PC-3 (cell line): ENCODE measurements at regions not wholly inside any gene's neighbourhood (a gene's known extent, or its start where the extent isn't known, plus 50 kb on each side); places are given as distances from the start of the nearest gene placed in this dataset.

Experiments used
- ATAC-seq: fragments of 200-7000 bp; cut with Tn5 transposase; 2 replicates; pipeline ENCODE4 v1.9.1; 2020; ENCODE audit warnings: mild to moderate bottlenecking, moderate library complexity
- BruUV-seq: library from RNA; stranded (reverse); fragments of 400-500 nt; replicated peaks from 2 replicates; lab custom pipeline; 2021; lab: Mats Ljungman, UMichigan
- CTCF ChIA-PET: fragments of 300-600 bp; sonication (Branson Sonifier 250); formaldehyde crosslinking; loops from one replicate; lab custom pipeline; 2022; ENCODE audit warnings: antibody characterized with exemption; lab: Charles Lee
- POLR2A ChIA-PET: fragments of 300-600 bp; sonication (Branson Sonifier 250); formaldehyde crosslinking; loops from one replicate; lab custom pipeline; 2022; ENCODE audit warnings: antibody characterized with exemption; ENCODE audit not compliant: unreplicated experiment; lab: Charles Lee
- DNase-seq: peaks from one replicate; pipeline ENCODE4 v3.0.0-alpha.2; 2015
- H2AFZ ChIP-seq: fragments of 300-600 bp; sonication (generic); 2 replicates; pipeline ENCODE4 v1.6.0; 2016; ENCODE audit warnings: antibody characterized with exemption, low read length
- H3F3A ChIP-seq: fragments of 300-600 bp; sonication (generic); one replicate; pipeline ENCODE4 v1.6.0; 2017; ENCODE audit warnings: antibody characterized with exemption, low read length, control low read depth, mild to moderate bottlenecking; ENCODE audit not compliant: unreplicated experiment
- H3K27ac ChIP-seq: fragments of 300-600 bp; sonication (generic); 2 replicates; pipeline ENCODE4 v1.5.1; 2016; ENCODE audit warnings: mild to moderate bottlenecking, low read length
- H3K27me3 ChIP-seq: fragments of 300-600 bp; sonication (generic); 2 replicates; pipeline ENCODE4 v1.6.1; 2016; ENCODE audit warnings: low read length, mixed read lengths
- H3K36me3 ChIP-seq: fragments of 300-600 bp; sonication (generic); 2 replicates; pipeline ENCODE4 v1.6.1; 2016; ENCODE audit warnings: low read depth, mixed run types, low read length, mixed read lengths
- H3K4me1 ChIP-seq: fragments of 300-600 bp; sonication (generic); 2 replicates; pipeline ENCODE4 v1.5.1; 2016; ENCODE audit warnings: low read length; ENCODE audit not compliant: insufficient read depth
- H3K4me2 ChIP-seq: fragments of 300-600 bp; sonication (generic); 2 replicates; pipeline ENCODE4 v1.6.0; 2016; ENCODE audit warnings: low read length
- H3K4me3 ChIP-seq: fragments of 300-600 bp; sonication (generic); 2 replicates; pipeline ENCODE4 v1.5.1; 2016; ENCODE audit warnings: mild to moderate bottlenecking, low read length, mixed read lengths
- H3K79me2 ChIP-seq: fragments of 300-600 bp; sonication (generic); 2 replicates; pipeline ENCODE4 v1.6.1; 2017; ENCODE audit warnings: low read length, mixed read lengths
- H3K9ac ChIP-seq: fragments of 300-600 bp; sonication (generic); 2 replicates; pipeline ENCODE4 v1.6.0; 2016; ENCODE audit warnings: mild to moderate bottlenecking, low read length
- H3K9me2 ChIP-seq: fragments of 300-600 bp; sonication (generic); replicated peaks from 2 replicates; pipeline ENCODE4 v1.6.1; 2016; ENCODE audit warnings: mixed run types, low read length, mixed read lengths
- H3K9me3 ChIP-seq: fragments of 300-600 bp; sonication (generic); 2 replicates; pipeline ENCODE4 v1.6.1; 2016; ENCODE audit warnings: low read length, mixed read lengths
- H4K20me1 ChIP-seq: fragments of 300-600 bp; sonication (generic); 2 replicates; pipeline ENCODE4 v1.6.1; 2016; ENCODE audit warnings: low read length, mixed read lengths
- EZH2 ChIP-seq: fragments of 300-600 bp; sonication (generic); IDR thresholded peaks from one replicate; pipeline ENCODE4 v1.6.1; 2017; ENCODE audit warnings: antibody characterized with exemption, mild to moderate bottlenecking, low read length; ENCODE audit not compliant: unreplicated experiment
- EZH2phosphoT487 ChIP-seq: fragments of 300-600 bp; sonication (generic); IDR thresholded peaks from 2 replicates; pipeline ENCODE4 v1.6.1; 2018; ENCODE audit warnings: mild to moderate bottlenecking, antibody characterized with exemption, low read length, borderline replicate concordance
- intact Hi-C: fragments of 100-400 bp; cut with micrococcal nuclease; formaldehyde crosslinking; loops from 2 replicates; pipeline ENCODE4 v1.9.0; 2023
- TF ChIP-seq, protein P1 (sequence below): fragments of 300-600 bp; sonication (generic); conservative IDR thresholded peaks from 2 replicates; pipeline ENCODE4 v1.5.1; 2017; ENCODE audit warnings: antibody characterized with exemption, low read depth, mild to moderate bottlenecking, low read length

DNA sequence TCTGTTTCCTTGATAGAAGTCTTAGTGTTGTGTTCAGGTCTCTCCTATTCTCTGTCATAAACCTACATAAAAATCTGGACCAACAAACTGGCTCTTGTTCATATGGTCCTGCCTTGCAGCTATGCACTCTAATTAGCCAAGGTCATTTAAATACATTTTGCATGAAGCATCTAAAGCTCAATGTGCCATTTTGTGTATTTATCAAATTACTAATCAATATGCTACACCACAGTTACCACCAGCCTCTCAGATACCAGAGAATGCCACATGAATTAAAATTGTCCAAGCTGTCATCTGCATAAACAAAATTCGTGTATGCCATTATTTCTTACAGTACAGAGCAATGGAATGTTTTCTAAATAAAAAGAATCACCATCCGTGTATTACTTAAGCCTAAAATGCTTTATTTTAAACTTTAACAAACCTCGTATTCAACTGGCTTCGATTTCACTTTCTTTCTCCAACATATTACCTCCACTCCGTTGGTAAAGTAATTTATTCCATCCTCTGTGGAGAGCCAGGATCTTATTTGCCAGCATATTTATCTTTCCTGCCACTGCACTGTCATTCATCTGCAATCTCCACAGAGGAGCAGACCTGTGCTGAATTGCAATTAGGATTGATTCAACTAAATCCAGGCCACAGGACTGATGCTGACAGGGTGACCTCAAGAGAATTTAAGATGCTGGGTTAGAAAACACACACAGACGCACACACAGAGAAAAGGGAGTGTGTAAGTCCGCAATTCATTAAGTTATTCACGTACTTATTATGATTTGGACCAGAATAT is 284.1 kb upstream of the FOXG1 start:
- Histone ChIP-seq H3K4me3 (no peak overlapping the region), H4K20me1 (no peaks in the 10 kb centered on the region), H3K4me2 (no peak overlapping the region), H3K9ac (no peak overlapping the region), H2AFZ (no peak overlapping the region), H3K4me1 (no peaks in the 10 kb centered on the region), H3K27me3 (no peaks in the 10 kb centered on the region), H3K9me2 (no peaks in the 10 kb centered on the region), H3F3A (no peaks in the 10 kb centered on the region), H3K9me3 (no peaks in the 10 kb centered on the region), H3K27ac (no peak overlapping the region), H3K79me2 (no peaks in the 10 kb centered on the region), H3K36me3 (no peaks in the 10 kb centered on the region)
- POLR2A ChIA-PET: no interaction called here
- CTCF ChIA-PET: no interaction called here
- intact Hi-C loops: no loop called here
- BruUV-seq: no TSS peak
- no peak for DNase-seq
- ATAC-seq: no peak
- TF ChIP-seq EZH2: no peak
- TF ChIP-seq, protein P1, sequence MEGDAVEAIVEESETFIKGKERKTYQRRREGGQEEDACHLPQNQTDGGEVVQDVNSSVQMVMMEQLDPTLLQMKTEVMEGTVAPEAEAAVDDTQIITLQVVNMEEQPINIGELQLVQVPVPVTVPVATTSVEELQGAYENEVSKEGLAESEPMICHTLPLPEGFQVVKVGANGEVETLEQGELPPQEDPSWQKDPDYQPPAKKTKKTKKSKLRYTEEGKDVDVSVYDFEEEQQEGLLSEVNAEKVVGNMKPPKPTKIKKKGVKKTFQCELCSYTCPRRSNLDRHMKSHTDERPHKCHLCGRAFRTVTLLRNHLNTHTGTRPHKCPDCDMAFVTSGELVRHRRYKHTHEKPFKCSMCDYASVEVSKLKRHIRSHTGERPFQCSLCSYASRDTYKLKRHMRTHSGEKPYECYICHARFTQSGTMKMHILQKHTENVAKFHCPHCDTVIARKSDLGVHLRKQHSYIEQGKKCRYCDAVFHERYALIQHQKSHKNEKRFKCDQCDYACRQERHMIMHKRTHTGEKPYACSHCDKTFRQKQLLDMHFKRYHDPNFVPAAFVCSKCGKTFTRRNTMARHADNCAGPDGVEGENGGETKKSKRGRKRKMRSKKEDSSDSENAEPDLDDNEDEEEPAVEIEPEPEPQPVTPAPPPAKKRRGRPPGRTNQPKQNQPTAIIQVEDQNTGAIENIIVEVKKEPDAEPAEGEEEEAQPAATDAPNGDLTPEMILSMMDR: no peak
- no peak for TF ChIP-seq EZH2phosphoT487

DNA sequence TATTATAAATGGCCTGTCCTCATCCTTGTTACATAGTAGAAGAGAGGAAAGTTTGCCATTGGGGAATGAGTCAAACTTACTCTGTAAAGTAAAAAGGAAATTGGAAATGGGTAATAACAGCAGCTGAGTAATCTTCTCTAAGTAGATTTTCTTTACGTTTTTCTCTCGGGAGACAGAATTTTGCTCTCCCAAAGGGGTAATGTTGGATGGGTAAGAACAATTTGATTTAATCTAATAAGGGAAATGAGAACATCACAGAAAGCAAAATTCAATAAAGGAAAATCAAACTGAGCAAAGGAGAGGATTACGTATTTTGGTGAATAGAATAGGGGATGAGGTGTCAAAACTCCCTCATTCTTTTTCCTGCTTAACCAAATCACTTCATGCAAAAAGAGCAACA is 283.1 kb upstream of the FOXG1 start:
- H3K9ac ChIP-seq: no peak overlapping the region
- no TSS peak for BruUV-seq
- no peaks in the 10 kb centered on the region for H3K9me2 ChIP-seq
- DNase-seq (no peak), ATAC-seq (no peak)
- H3K4me1 ChIP-seq: no peaks in the 10 kb centered on the region
- no peaks in the 10 kb centered on the region for H3K36me3 ChIP-seq
- no peaks in the 10 kb centered on the region for H3K27me3 ChIP-seq
- no peaks in the 10 kb centered on the region for H3F3A ChIP-seq
- no peak overlapping the region for H3K4me2 ChIP-seq
- intact Hi-C loops: no loop called here
- ChIA-PET POLR2A (no interaction called here), CTCF (no interaction called here)
- H3K79me2 ChIP-seq: no peaks in the 10 kb centered on the region
- no peak overlapping the region for H3K27ac ChIP-seq
- no peak overlapping the region for H2AFZ ChIP-seq
- H4K20me1 ChIP-seq: no peaks in the 10 kb centered on the region
- H3K9me3 ChIP-seq: no peaks in the 10 kb centered on the region
- H3K4me3 ChIP-seq: no peak overlapping the region
- TF ChIP-seq, protein P1: no peak
- no peak for TF ChIP-seq EZH2

DNA sequence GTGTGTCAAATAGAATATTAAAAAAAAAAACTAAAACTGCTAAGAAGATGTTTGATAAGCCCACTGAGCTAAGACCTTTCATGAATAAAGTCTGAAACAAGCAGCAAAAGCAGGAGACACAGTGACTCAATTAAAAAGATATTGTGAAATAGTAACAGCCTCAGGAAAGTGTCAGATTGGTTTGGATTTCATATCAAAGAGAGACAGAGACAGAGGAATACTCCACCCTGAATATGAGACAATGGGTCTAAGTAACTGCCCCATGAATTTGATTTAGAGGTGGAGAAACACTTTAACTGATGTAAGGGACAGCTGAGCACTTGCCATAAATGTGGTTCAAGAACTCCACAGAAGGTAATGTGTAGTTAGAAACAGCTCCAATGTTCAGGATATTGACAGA is 277.9 kb upstream of the FOXG1 start:
- no peak for DNase-seq
- TF ChIP-seq EZH2: no peak
- TF ChIP-seq EZH2phosphoT487: no peak
- TF ChIP-seq, protein P1: no peak

More for the DNA sequence above, 277.9 kb upstream of the FOXG1 start:
- H3K9ac ChIP-seq: no peak overlapping the region
- H3K27ac ChIP-seq: no peak overlapping the region
- no peaks in the 10 kb centered on the region for H3K36me3 ChIP-seq
- H3K9me2 ChIP-seq: no peaks in the 10 kb centered on the region
- H3K27me3 ChIP-seq: no peaks in the 10 kb centered on the region
- H2AFZ ChIP-seq: no peak overlapping the region
- ATAC-seq: no peak
- intact Hi-C loops: no loop called here
- H3F3A ChIP-seq: no peaks in the 10 kb centered on the region
- no TSS peak for BruUV-seq
- peaks cover 20% of the 10 kb centered on the region for H3K4me1 ChIP-seq
- no peaks in the 10 kb centered on the region for H4K20me1 ChIP-seq
- H3K79me2 ChIP-seq: no peaks in the 10 kb centered on the region
- CTCF ChIA-PET: no interaction called here
- H3K4me3 ChIP-seq: no peak overlapping the region
- POLR2A ChIA-PET: no interaction called here
- H3K9me3 ChIP-seq: no peaks in the 10 kb centered on the region
- no peak overlapping the region for H3K4me2 ChIP-seq
